GM19324 (cell line): ENCODE measurements at regions not wholly inside any gene's neighbourhood (a gene's known extent, or its start where the extent isn't known, plus 50 kb on each side); places are given as distances from the start of the nearest gene placed in this dataset.
"Not testable (repeated sequence)": the region's sequence is repeated elsewhere in the genome, so short reads cannot be mapped to it uniquely, and the experiment has no call there.

Experiments used
- ATAC-seq: cut with Tn5 transposase; IDR thresholded peaks from one replicate; pipeline ENCODE4 v1.9.1; 2021; ENCODE audit warnings: mild to moderate bottlenecking, moderate library complexity; ENCODE audit not compliant: unreplicated experiment, low FRiP score

- ATAC-seq: no peak
These were observed 59.3 kb downstream of the BTBD3 start for GRCh38 chr20:11976966-11977365.

- ATAC-seq: no peak
These were observed 60.8 kb downstream of the BTBD3 start for GRCh38 chr20:11978496-11978895.

- no peak for ATAC-seq
These were observed 61.8 kb downstream of the BTBD3 start for GRCh38 chr20:11979306-11979990.

- ATAC-seq: no peak
These were observed 62.6 kb downstream of the BTBD3 start for GRCh38 chr20:11980263-11980662.

GRCh38 chr20:11981366-11981947, 63.8 kb downstream of the BTBD3 start:
- no peak for ATAC-seq

- ATAC-seq: no peak
These were observed 64.7 kb downstream of the BTBD3 start for GRCh38 chr20:11982289-11982954.

- no peak for ATAC-seq
These were observed 65.3 kb downstream of the BTBD3 start for GRCh38 chr20:11982955-11983470.

GRCh38 chr20:11986954-11987353, 69.3 kb downstream of the BTBD3 start:
- no peak for ATAC-seq

- ATAC-seq: no peak
These were observed 69.8 kb downstream of the BTBD3 start for GRCh38 chr20:11987526-11987925.

DNA sequence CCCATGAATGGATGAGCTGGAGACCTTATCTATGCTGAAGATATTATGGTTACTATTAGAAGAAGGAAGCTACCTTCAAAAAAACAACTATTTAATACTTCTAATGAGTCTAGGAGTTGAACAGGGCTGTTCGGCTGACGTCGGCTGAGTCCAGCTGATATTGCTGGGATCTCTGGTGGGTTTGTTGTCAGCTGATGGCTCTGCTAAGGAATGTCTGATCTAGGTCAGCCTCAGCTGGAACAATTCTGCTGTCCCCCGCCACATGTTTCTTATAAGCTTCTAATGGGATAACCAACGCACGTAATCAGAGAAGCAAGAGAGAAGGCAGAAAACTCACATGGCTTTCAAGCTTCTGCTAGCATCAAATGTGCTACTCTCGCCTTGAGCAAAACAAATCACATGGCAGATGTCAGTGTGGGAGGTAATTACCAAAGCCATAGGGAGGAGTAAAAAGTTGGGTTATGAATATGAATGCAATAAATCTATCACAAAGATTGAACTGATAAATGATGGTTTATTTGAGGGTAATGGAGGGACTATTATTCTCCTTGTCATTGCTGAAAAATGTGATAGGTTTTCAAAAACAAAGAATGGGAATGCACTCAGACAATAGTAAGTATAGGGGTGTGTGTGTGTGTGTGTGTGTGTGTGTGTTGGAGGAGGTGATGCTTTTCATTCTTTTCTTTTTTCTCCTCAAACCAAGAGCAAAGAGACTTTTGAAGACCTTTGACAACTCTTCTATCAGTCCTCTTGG, 71.5 kb downstream of the BTBD3 start:
- no peak for ATAC-seq

- ATAC-seq: no peak
These were observed 74.7 kb downstream of the BTBD3 start for GRCh38 chr20:11992426-11992825.

DNA sequence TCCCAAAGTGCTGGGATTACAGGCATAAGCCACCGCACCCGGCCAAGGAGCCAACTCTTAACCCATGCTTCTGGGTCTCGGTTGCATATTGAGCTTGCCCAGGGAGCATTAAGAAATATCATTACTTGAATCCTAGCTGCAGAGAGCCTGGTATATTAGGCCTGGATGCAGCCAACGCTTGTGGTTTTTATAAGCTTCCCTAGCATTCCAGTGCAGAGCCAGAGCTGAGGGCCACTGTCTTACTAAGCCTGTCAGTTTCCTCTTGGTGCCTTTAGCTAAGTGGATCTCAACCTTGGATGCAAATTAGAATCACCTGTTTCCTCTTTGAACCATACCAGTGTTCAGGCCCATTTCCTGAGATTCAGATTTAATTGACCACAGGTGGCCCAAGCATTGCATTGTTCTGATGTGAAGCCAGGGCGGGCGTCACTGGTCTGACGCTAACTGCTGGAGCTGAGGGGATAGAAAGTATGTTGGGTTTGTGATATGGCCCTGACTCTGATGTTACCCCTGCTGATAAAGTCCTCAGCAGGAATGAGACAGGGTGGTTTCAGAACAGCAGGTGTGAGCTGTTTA, 76.3 kb downstream of the BTBD3 start:
- ATAC-seq: no peak

GRCh38 chr20:11995805-11996567, 78.3 kb downstream of the BTBD3 start:
- ATAC-seq: no peak

- ATAC-seq: not testable (repeated sequence)
These were observed 87.1 kb downstream of the BTBD3 start for GRCh38 chr20:12004776-12005175.

- ATAC-seq: no peak
These were observed 94.8 kb downstream of the BTBD3 start for GRCh38 chr20:12012241-12013222.

DNA sequence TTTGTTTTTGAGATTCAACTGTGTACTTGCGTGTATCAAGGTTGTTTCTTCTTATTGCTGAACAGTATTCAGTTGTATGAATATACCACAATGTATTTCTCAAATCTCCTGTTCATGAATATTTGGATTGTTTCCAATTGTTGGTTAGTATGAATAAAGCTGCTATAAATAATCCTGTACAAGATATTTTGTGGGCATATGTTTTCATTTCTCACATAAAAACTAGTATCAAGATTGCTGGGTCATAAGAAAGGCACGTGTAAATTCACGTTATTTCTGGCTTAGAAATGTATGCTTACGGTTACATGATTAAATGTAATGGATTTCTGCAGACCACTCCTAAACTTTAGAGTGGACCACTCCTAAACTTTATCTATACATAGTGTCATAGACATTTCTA, 96.6 kb downstream of the BTBD3 start:
- ATAC-seq: no peak

DNA sequence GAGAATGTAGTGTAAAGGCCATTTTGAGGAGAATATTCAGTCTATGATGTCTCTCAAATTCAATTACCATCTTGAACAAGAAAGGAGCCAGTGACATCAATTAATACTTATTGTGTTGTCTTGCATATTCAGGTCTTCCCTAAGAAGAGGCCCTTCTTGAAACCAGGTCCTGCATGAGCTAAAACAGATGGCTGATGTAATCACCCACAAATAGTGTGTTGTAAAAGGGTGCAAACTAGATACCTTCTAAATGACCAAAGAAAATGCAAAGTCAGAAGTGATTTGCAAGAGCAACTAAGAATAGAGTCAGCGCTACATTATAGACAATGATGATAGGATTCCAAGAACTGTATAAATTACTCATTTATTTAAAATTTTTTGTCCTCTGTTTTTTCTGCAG, 97.0 kb downstream of the BTBD3 start:
- ATAC-seq: no peak

DNA sequence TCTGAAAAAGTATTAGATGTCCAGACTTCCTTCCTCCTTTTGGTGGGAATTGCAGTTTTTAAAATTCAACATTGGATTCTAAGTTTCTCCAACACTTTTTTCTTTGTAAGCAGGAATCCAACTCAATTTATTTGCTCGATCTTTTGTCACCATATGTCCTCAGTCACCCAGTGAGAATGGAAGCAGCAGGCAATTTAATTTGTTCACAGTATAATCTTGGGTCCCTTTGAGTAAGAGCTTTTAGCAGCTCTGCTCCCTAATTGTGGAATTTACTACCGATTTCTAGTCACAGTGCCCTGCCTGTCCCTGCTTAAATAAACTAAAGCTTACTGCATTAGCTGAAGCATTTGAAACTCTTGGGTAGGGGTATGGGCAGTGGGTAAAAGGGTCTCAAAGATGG, 98.6 kb downstream of the BTBD3 start:
- ATAC-seq: no peak

- no peak for ATAC-seq
These were observed 102.0 kb downstream of the BTBD3 start for GRCh38 chr20:12019715-12020114.
